Spleen (tissue), 3 donors: ENCODE measurements at regions not wholly inside any gene's neighbourhood (a gene's known extent, or its start where the extent isn't known, plus 50 kb on each side); places are given as distances from the start of the nearest gene placed in this dataset.
"Not testable (repeated sequence)": the region's sequence is repeated elsewhere in the genome, so short reads cannot be mapped to it uniquely, and the experiment has no call there.

ENCODE experiments used
- POLR2A ChIP-seq, 3 donors: fragments of 450-650 bp; IDR thresholded peaks; one replicate each; pipeline ENCODE4 v1.5.1; 2017; ENCODE audit warnings: antibody characterized with exemption in 3 of 3, mild to moderate bottlenecking in 1 of 3
- POLR2AphosphoS5 ChIP-seq, 3 donors: sonication (generic); formaldehyde crosslinking; IDR thresholded peaks; one replicate each; pipeline ENCODE4 v1.5.1; 2017; ENCODE audit warnings: antibody characterized with exemption in 3 of 3

DNA sequence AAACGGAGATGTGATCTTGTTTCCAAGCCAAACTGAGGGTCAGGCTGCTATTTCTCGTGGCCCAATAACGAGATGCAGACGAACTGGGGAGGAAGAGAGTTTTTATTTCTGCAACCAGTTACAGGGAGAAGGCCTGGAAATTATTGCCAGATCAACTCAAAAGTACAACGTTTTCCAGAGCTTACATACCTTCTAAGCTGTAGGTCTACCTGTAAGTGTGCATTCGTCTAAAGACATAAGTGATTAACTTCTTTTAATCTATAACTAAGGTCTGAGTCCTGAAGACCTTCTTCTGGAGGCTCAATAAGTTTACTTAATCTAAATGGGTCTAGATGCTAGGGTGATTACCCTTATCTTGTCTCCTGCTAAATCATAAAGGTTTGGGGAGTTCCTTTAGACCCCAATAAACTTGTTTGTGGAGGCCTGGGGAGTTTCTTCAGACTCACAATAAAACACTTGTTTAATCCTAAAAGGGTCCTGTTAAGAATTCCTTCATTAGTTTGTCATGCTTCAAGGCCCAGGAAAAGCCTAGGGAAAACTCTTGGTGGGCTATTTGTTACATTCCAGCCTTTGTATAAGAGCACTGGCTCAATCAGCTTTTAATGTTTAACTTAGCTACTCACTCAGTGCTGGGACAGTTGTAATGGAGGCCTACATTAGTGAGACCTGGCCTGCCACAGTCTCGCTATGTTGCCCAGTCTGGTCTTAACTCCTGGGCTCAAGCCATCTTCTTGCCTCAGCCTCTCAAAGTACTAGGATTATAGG lies 58.5 kb downstream of the BMP15 start:
- not testable (repeated sequence) for TF ChIP-seq POLR2A, POLR2AphosphoS5 (IDR thresholded peaks at IDR 0.05)
